K562 (cell line): ENCODE measurements at regions not wholly inside any gene's neighbourhood (a gene's known extent, or its start where the extent isn't known, plus 50 kb on each side); places are given as distances from the start of the nearest gene placed in this dataset.

ENCODE experiments used
- ATAC-seq: fragments of 200-7000 bp; cut with Tn5 transposase; 3 replicates; pipeline ENCODE4 v1.9.1; 2020; ENCODE audit warnings: moderate library complexity
- BruUV-seq: library from RNA; stranded (reverse); fragments of 400-500 nt; replicated peaks from 2 replicates; lab custom pipeline; 2021; lab: Mats Ljungman, UMichigan
- CTCF ChIA-PET: fragments of 300-600 bp; formaldehyde crosslinking; extraction: SDS; loops from one replicate; lab custom pipeline; 2021; ENCODE audit warnings: low intra/inter-chr PET ratio; lab: Yijun Ruan, JAX
- POLR2A ChIA-PET: fragments of 300-600, 350-650 bp; sonication (Branson Sonifier 250); formaldehyde crosslinking; extraction: SDS; loops from one replicate; lab custom pipeline; 2021; ENCODE audit warnings: antibody characterized with exemption, inconsistent platforms; lab: Yijun Ruan, JAX
- DNase-seq, 4 experiments: peaks; one replicate each; pipeline versions ENCODE4 v3.0.0 to v3.0.0-alpha.2; 2011 to 2018; ENCODE audit warnings: low spot score in 3 of 4, mixed read lengths in 3 of 4; ENCODE audit errors: extremely low read depth in 1 of 4
- FAIRE-seq: peaks from 2 replicates; lab custom pipeline; 2011; peaks lifted over from hg19 to GRCh38; lab: Jason Lieb, UNC
- H2AFZ ChIP-seq: 2 replicates; pipeline ENCODE4 v1.6.0; 2011; ENCODE audit warnings: low read depth, low read length, control low read depth, inconsistent platforms
- H3K27ac ChIP-seq: fragments of 200-600 bp; 3 replicates; pipeline ENCODE4 v1.8.0; 2011; ENCODE audit warnings: low read depth, mild to moderate bottlenecking, control low read depth, inconsistent platforms, low read length, moderate library complexity, mixed read lengths; ENCODE audit errors: extremely low read depth
- H3K27me3 ChIP-seq, 2 experiments: fragments of 300-600 bp in 1 of 2; 2 replicates in 1 of 2; 3 replicates in 1 of 2; pipeline versions ENCODE4 v1.6.0 to v1.8.0; 2011; ENCODE audit warnings: inconsistent platforms in 2 of 2, low read length in 2 of 2, mild to moderate bottlenecking in 1 of 2, mixed read lengths in 1 of 2, moderate library complexity in 1 of 2; ENCODE audit not compliant: control insufficient read depth in 2 of 2, insufficient read depth in 2 of 2
- H3K36me3 ChIP-seq: fragments of 300-600 bp; 3 replicates; pipeline ENCODE4 v1.8.0; 2011; ENCODE audit warnings: mild to moderate bottlenecking, low read length, inconsistent platforms; ENCODE audit not compliant: control insufficient read depth, insufficient read depth
- H3K4me1 ChIP-seq, 2 experiments: fragments of 200-600 bp in 1 of 2; replicated peaks in 1 of 2; 2 replicates in 1 of 2; 3 replicates in 1 of 2; pipeline versions ENCODE4 v1.5.1 to v1.8.0; 2011; ENCODE audit warnings: inconsistent platforms in 2 of 2, low read length in 2 of 2, mild to moderate bottlenecking in 1 of 2, mixed read lengths in 1 of 2, moderate library complexity in 1 of 2; ENCODE audit not compliant: control insufficient read depth in 2 of 2, insufficient read depth in 2 of 2
- H3K4me2 ChIP-seq: 2 replicates; pipeline ENCODE4 v1.6.1; 2011; ENCODE audit warnings: low read length, control low read depth, inconsistent platforms, mixed read lengths; ENCODE audit not compliant: insufficient read depth
- H3K4me3 ChIP-seq: fragments of 200-600 bp; sonication (generic), shearing (Covaris generic); 2 replicates; pipeline ENCODE4 v1.5.1; 2016; ENCODE audit warnings: control low read depth, inconsistent platforms
- H3K79me2 ChIP-seq: fragments of 200-600 bp; 3 replicates; pipeline ENCODE4 v1.8.0; 2011; ENCODE audit warnings: low read length, inconsistent platforms; ENCODE audit not compliant: control insufficient read depth, insufficient read depth
- H3K9ac ChIP-seq, 2 experiments: 2 replicates each; pipeline versions ENCODE4 v1.6.0 to v1.6.1; 2011; ENCODE audit warnings: low read depth in 2 of 2, low read length in 2 of 2, control low read depth in 1 of 2, inconsistent platforms in 1 of 2, mild to moderate bottlenecking in 1 of 2, mixed read lengths in 1 of 2; ENCODE audit not compliant: insufficient read depth in 1 of 2
- H3K9me1 ChIP-seq: one replicate; pipeline ENCODE4 v1.6.0; 2011; ENCODE audit warnings: inconsistent platforms, mild to moderate bottlenecking, low read length, moderate library complexity; ENCODE audit not compliant: control insufficient read depth, insufficient read depth
- H3K9me3 ChIP-seq: replicated peaks from 2 replicates; pipeline ENCODE4 v1.5.1; 2011; ENCODE audit warnings: low read depth, low read length, inconsistent platforms; ENCODE audit not compliant: control insufficient read depth, insufficient read depth
- H4K20me1 ChIP-seq: replicated peaks from 2 replicates; pipeline ENCODE4 v1.6.1; 2011; ENCODE audit warnings: low read length, inconsistent platforms, mixed read lengths; ENCODE audit not compliant: control insufficient read depth, insufficient read depth
- WGBS: fragments of 100-300 bp; shearing (Covaris generic); methylation state at CpG from one replicate; pipeline ENCODE4 v1.1.6; 2016; ENCODE audit warnings: low coverage, mixed read lengths; ENCODE audit not compliant: insufficient coverage; ENCODE audit errors: missing lambda C conversion rate; 5-methylcytosine and 5-hydroxymethylcytosine counted together
- in situ Hi-C: fragments of 300-500 bp; cut with MboI; formaldehyde crosslinking; loops from 4 replicates; pipeline ENCODE4 v1.15.0; 2018; ENCODE audit warnings: inconsistent platforms, mixed read lengths
- intact Hi-C: fragments of 100-400 bp; cut with micrococcal nuclease; formaldehyde crosslinking; loops from 2 replicates; pipeline ENCODE4 v1.14.2; 2022
- TF ChIP-seq, protein P1 (sequence below), 2 experiments: fragments of 450-650 bp in 1 of 2; sonication (generic) in 1 of 2; formaldehyde crosslinking in 1 of 2; IDR thresholded peaks in 1 of 2; conservative IDR thresholded peaks in 1 of 2; 2 replicates each; pipeline versions ENCODE4 v1.6.1 to v1.8.1; 2016 to 2023; ENCODE audit warnings: mild to moderate bottlenecking in 2 of 2, moderate library complexity in 2 of 2, inconsistent platforms in 1 of 2, missing genetic modification reagents in 1 of 2
- TF ChIP-seq, protein P2 (sequence below): fragments of 250-450 bp; sonication (Bioruptor Pico); IDR thresholded peaks from 2 replicates; pipeline ENCODE4 v1.8.0; 2022; ENCODE audit warnings: inconsistent platforms

DNA sequence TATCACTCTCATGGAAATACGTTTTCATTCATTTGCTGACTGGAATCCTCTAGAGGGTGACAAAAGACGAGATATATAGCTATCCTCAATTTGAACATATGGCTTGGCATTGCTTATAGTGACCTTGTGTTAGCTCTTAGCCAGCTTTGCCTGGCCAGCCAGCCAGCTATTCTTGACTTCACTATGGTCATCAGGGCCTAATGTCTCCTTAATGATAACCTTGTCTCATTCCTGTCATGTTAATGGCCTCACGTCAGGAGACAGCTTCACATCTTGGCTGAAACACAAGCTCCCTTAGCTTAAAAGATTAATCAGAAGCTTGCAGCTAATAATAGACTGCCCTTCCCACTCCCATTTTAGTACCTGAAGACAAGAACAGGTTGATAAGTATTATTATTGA, 1517.5 kb upstream of the PIK3C3 start:
- 2% methylated on average over 3 of the region's 3 CpGs for WGBS
- CTCF ChIA-PET: no interaction called here
- no peak overlapping the region for H3K4me2 ChIP-seq
- no peak for FAIRE-seq
- TF ChIP-seq, protein P1, sequence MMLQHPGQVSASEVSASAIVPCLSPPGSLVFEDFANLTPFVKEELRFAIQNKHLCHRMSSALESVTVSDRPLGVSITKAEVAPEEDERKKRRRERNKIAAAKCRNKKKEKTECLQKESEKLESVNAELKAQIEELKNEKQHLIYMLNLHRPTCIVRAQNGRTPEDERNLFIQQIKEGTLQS (IDR thresholded peaks at IDR 0.05): no peak
- TF ChIP-seq, protein P1 (CRISPR knock-in tag; conservative IDR thresholded peaks at IDR 0.05): no peak
- TF ChIP-seq, protein P2, sequence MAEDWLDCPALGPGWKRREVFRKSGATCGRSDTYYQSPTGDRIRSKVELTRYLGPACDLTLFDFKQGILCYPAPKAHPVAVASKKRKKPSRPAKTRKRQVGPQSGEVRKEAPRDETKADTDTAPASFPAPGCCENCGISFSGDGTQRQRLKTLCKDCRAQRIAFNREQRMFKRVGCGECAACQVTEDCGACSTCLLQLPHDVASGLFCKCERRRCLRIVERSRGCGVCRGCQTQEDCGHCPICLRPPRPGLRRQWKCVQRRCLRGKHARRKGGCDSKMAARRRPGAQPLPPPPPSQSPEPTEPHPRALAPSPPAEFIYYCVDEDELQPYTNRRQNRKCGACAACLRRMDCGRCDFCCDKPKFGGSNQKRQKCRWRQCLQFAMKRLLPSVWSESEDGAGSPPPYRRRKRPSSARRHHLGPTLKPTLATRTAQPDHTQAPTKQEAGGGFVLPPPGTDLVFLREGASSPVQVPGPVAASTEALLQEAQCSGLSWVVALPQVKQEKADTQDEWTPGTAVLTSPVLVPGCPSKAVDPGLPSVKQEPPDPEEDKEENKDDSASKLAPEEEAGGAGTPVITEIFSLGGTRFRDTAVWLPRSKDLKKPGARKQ: no peak
- TF ChIP-seq, all 486 proteins: peak for 0
- in situ Hi-C loops (no loop called here), intact Hi-C loops (no loop called here)
- no peaks in the 10 kb centered on the region for H3K36me3 ChIP-seq
- no peaks in the 10 kb centered on the region for H3K27me3 ChIP-seq
- no peak for ATAC-seq
- BruUV-seq: no TSS peak
- POLR2A ChIA-PET: no interaction called here
- H3K79me2 ChIP-seq: no peaks in the 10 kb centered on the region
- no peak overlapping the region for H3K9ac ChIP-seq
- H2AFZ ChIP-seq: no peak overlapping the region
- no peak for DNase-seq
- no peak overlapping the region for H3K27ac ChIP-seq
- no peaks in the 10 kb centered on the region for H3K4me1 ChIP-seq
- no peaks in the 10 kb centered on the region for H3K9me1 ChIP-seq
- H4K20me1 ChIP-seq: no peaks in the 10 kb centered on the region
- H3K9me3 ChIP-seq: no peaks in the 10 kb centered on the region; the same call in 1 of the 2 replicates
- no peak overlapping the region for H3K4me3 ChIP-seq
